CD8-positive, alpha-beta memory T cell (primary cell): ENCODE measurements at regions not wholly inside any gene's neighbourhood (a gene's known extent, or its start where the extent isn't known, plus 50 kb on each side); places are given as distances from the start of the nearest gene placed in this dataset.

Experiments
- CTCF ChIA-PET: fragments of 350-600 bp; sonication (Branson Sonifier 250); formaldehyde crosslinking; loops from one replicate; lab custom pipeline; 2021; ENCODE audit warnings: antibody characterized with exemption; lab: Charles Lee
- POLR2A ChIA-PET: fragments of 350-600 bp; sonication (Branson Sonifier 250); formaldehyde crosslinking; loops from one replicate; lab custom pipeline; 2021; ENCODE audit warnings: antibody characterized with exemption; lab: Charles Lee
- DNase-seq, 5 donors: peaks; one replicate each; pipeline versions ENCODE4 v3.0.0 to v3.0.0-alpha.2; 2020 to 2022; ENCODE audit warnings: mixed read lengths in 1 of 5
- H3K27ac ChIP-seq: one replicate; pipeline ENCODE4 v1.7.0; 2013; ENCODE audit warnings: low read depth, mild to moderate bottlenecking, low read length, moderate library complexity
- H3K27me3 ChIP-seq: 2 replicates; pipeline ENCODE4 v1.7.0; 2013; ENCODE audit warnings: low read length, mild to moderate bottlenecking; ENCODE audit not compliant: insufficient read depth, poor library complexity, severe bottlenecking
- H3K36me3 ChIP-seq: 2 replicates; pipeline ENCODE4 v1.7.0; 2013; ENCODE audit warnings: mild to moderate bottlenecking, low read length, moderate library complexity; ENCODE audit not compliant: insufficient read depth
- H3K4me1 ChIP-seq: 2 replicates; pipeline ENCODE4 v1.7.0; 2013; ENCODE audit warnings: mild to moderate bottlenecking, low read length, moderate library complexity; ENCODE audit not compliant: insufficient read depth
- H3K4me3 ChIP-seq: 2 replicates; pipeline ENCODE4 v1.7.0; 2013; ENCODE audit warnings: mild to moderate bottlenecking, low read length
- H3K9me3 ChIP-seq: 2 replicates; pipeline ENCODE4 v1.7.0; 2013; ENCODE audit warnings: mild to moderate bottlenecking, low read length
- H3K27ac Mint-ChIP-seq, 8 donors: one replicate each; pipeline ENCODE4 v1.8.0; 2020 to 2021; ENCODE audit warnings: mixed read lengths in 8 of 8, mild to moderate bottlenecking in 6 of 8, inconsistent platforms in 3 of 8, moderate library complexity in 3 of 8
- H3K27me3 Mint-ChIP-seq, 2 donors: one replicate each; pipeline ENCODE4 v1.8.0; 2020 to 2021; ENCODE audit warnings: mixed read lengths in 2 of 2, mild to moderate bottlenecking in 1 of 2, moderate library complexity in 1 of 2
- H3K36me3 Mint-ChIP-seq, 3 donors: one replicate each; pipeline ENCODE4 v1.8.0; 2020 to 2021; ENCODE audit warnings: mixed read lengths in 3 of 3, inconsistent platforms in 1 of 3, mild to moderate bottlenecking in 1 of 3
- H3K4me1 Mint-ChIP-seq, 3 donors: one replicate each; pipeline ENCODE4 v1.8.0; 2020 to 2021; ENCODE audit warnings: mixed read lengths in 3 of 3, inconsistent platforms in 1 of 3, mild to moderate bottlenecking in 1 of 3
- H3K4me3 Mint-ChIP-seq, 7 donors: one replicate each; pipeline ENCODE4 v1.8.0; 2020 to 2021; ENCODE audit warnings: mixed read lengths in 7 of 7, mild to moderate bottlenecking in 6 of 7, moderate library complexity in 4 of 7, inconsistent platforms in 2 of 7
- H3K9me3 Mint-ChIP-seq, 5 donors: one replicate each; pipeline ENCODE4 v1.8.0; 2020 to 2022; ENCODE audit warnings: mixed read lengths in 5 of 5, mild to moderate bottlenecking in 3 of 5, moderate library complexity in 2 of 5, inconsistent platforms in 1 of 5

- H3K4me1 Mint-ChIP-seq: no peaks in the 10 kb centered on the region
- no peaks in the 10 kb centered on the region for H3K36me3 ChIP-seq
- no peaks in the 10 kb centered on the region for H3K27me3 Mint-ChIP-seq
- no peaks in the 10 kb centered on the region for H3K9me3 ChIP-seq
- H3K27ac Mint-ChIP-seq: no peak overlapping the region
- H3K27me3 ChIP-seq: no peaks in the 10 kb centered on the region
- H3K4me3 ChIP-seq: no peak overlapping the region
- H3K27ac ChIP-seq: no peak overlapping the region
- DNase-seq: no peak
- H3K36me3 Mint-ChIP-seq: no peaks in the 10 kb centered on the region
- CTCF ChIA-PET: no interaction called here
- H3K4me1 ChIP-seq: no peaks in the 10 kb centered on the region
- POLR2A ChIA-PET: no interaction called here
- peaks cover 0 to 13% (median 3%) of the 10 kb centered on the region in 5 donors for H3K9me3 Mint-ChIP-seq
- H3K4me3 Mint-ChIP-seq: no peak overlapping the region
Observed at GRCh38 chr4:135605076-135605475, 1403.5 kb upstream of the PABPC4L start.

- Histone ChIP-seq H3K9me3 (no peaks in the 10 kb centered on the region), H3K36me3 (no peaks in the 10 kb centered on the region), H3K4me1 (no peaks in the 10 kb centered on the region), H3K27me3 (no peaks in the 10 kb centered on the region), H3K27ac (no peak overlapping the region), H3K4me3 (no peak overlapping the region)
- ChIA-PET CTCF (no interaction called here), POLR2A (no interaction called here)
- H3K36me3 Mint-ChIP-seq: no peaks in the 10 kb centered on the region
- H3K27ac Mint-ChIP-seq: no peak overlapping the region
- H3K27me3 Mint-ChIP-seq: no peaks in the 10 kb centered on the region
- peaks cover 2 to 18% (median 8%) of the 10 kb centered on the region in 5 donors for H3K9me3 Mint-ChIP-seq
- H3K4me3 Mint-ChIP-seq: no peak overlapping the region
- no peaks in the 10 kb centered on the region for H3K4me1 Mint-ChIP-seq
- DNase-seq: no peak
Observed at GRCh38 chr4:135604531-135604930, 1402.9 kb upstream of the PABPC4L start.

- DNase-seq: no peak
- Histone ChIP-seq H3K9me3 (peaks cover 5% of the 10 kb centered on the region), H3K4me1 (no peaks in the 10 kb centered on the region), H3K36me3 (no peaks in the 10 kb centered on the region), H3K4me3 (no peak overlapping the region), H3K27me3 (no peaks in the 10 kb centered on the region), H3K27ac (no peak overlapping the region)
- no peaks in the 10 kb centered on the region for H3K36me3 Mint-ChIP-seq
- H3K9me3 Mint-ChIP-seq: peaks cover 9 to 39% (median 13%) of the 10 kb centered on the region in 5 donors
- ChIA-PET CTCF (no interaction called here), POLR2A (no interaction called here)
- no peak overlapping the region for H3K27ac Mint-ChIP-seq
- no peaks in the 10 kb centered on the region for H3K4me1 Mint-ChIP-seq
- H3K27me3 Mint-ChIP-seq: no peaks in the 10 kb centered on the region
- H3K4me3 Mint-ChIP-seq: no peak overlapping the region
Observed at GRCh38 chr4:135601351-135601750, 1399.8 kb upstream of the PABPC4L start.

- H3K27ac ChIP-seq: no peak overlapping the region
- H3K4me3 ChIP-seq: no peak overlapping the region
- H3K36me3 ChIP-seq: no peaks in the 10 kb centered on the region
- Mint-ChIP-seq H3K36me3 (no peaks in the 10 kb centered on the region), H3K9me3 (peaks cover 10 to 39% (median 14%) of the 10 kb centered on the region in 5 donors), H3K4me3 (no peak overlapping the region), H3K27ac (no peak overlapping the region), H3K4me1 (no peaks in the 10 kb centered on the region), H3K27me3 (no peaks in the 10 kb centered on the region)
- POLR2A ChIA-PET: no interaction called here
- DNase-seq: no peak
- H3K27me3 ChIP-seq: no peaks in the 10 kb centered on the region
- no peaks in the 10 kb centered on the region for H3K4me1 ChIP-seq
- CTCF ChIA-PET: no interaction called here
- H3K9me3 ChIP-seq: peaks cover 5% of the 10 kb centered on the region
Observed at GRCh38 chr4:135598151-135598550, 1396.6 kb upstream of the PABPC4L start.

- no peaks in the 10 kb centered on the region for H3K4me1 ChIP-seq
- CTCF ChIA-PET: no interaction called here
- H3K4me3 Mint-ChIP-seq: no peak overlapping the region
Observed at GRCh38 chr4:135594521-135594920, 1392.9 kb upstream of the PABPC4L start.

GRCh38 chr4:135575041-135575440 lies 1373.5 kb upstream of the PABPC4L start:
- no peak overlapping the region for H3K27ac ChIP-seq
- CTCF ChIA-PET: no interaction called here
- H3K9me3 Mint-ChIP-seq: peaks cover 8 to 34% (median 11%) of the 10 kb centered on the region in 5 donors

More at GRCh38 chr4:135594521-135594920, 1392.9 kb upstream of the PABPC4L start:
- no peak overlapping the region for H3K27ac ChIP-seq
- POLR2A ChIA-PET: no interaction called here
- Mint-ChIP-seq H3K9me3 (peaks cover 10 to 44% (median 16%) of the 10 kb centered on the region in 5 donors), H3K36me3 (no peaks in the 10 kb centered on the region), H3K4me1 (no peaks in the 10 kb centered on the region), H3K27ac (no peak overlapping the region), H3K27me3 (no peaks in the 10 kb centered on the region)
- H3K9me3 ChIP-seq: peaks cover 5% of the 10 kb centered on the region
- DNase-seq: no peak
- no peaks in the 10 kb centered on the region for H3K27me3 ChIP-seq
- H3K4me3 ChIP-seq: no peak overlapping the region
- H3K36me3 ChIP-seq: no peaks in the 10 kb centered on the region

GRCh38 chr4:135573251-135573650 lies 1371.7 kb upstream of the PABPC4L start:
- Histone ChIP-seq H3K36me3 (no peaks in the 10 kb centered on the region), H3K4me3 (no peak overlapping the region), H3K9me3 (no peaks in the 10 kb centered on the region), H3K27me3 (no peaks in the 10 kb centered on the region), H3K4me1 (no peaks in the 10 kb centered on the region), H3K27ac (no peak overlapping the region)
- CTCF ChIA-PET: no interaction called here
- no peak for DNase-seq
- no peak overlapping the region for H3K27ac Mint-ChIP-seq
- POLR2A ChIA-PET: no interaction called here
- no peaks in the 10 kb centered on the region for H3K27me3 Mint-ChIP-seq
- H3K9me3 Mint-ChIP-seq: peaks cover 3 to 22% (median 8%) of the 10 kb centered on the region in 5 donors
- H3K4me3 Mint-ChIP-seq: no peak overlapping the region
- H3K4me1 Mint-ChIP-seq: no peaks in the 10 kb centered on the region
- no peaks in the 10 kb centered on the region for H3K36me3 Mint-ChIP-seq

More at GRCh38 chr4:135575041-135575440, 1373.5 kb upstream of the PABPC4L start:
- H3K36me3 Mint-ChIP-seq: no peaks in the 10 kb centered on the region
- H3K27me3 Mint-ChIP-seq: no peaks in the 10 kb centered on the region
- Histone ChIP-seq H3K27me3 (no peaks in the 10 kb centered on the region), H3K4me1 (no peaks in the 10 kb centered on the region), H3K36me3 (no peaks in the 10 kb centered on the region), H3K4me3 (no peak overlapping the region), H3K9me3 (no peaks in the 10 kb centered on the region)
- DNase-seq: no peak
- no peak overlapping the region for H3K27ac Mint-ChIP-seq
- H3K4me1 Mint-ChIP-seq: no peaks in the 10 kb centered on the region
- POLR2A ChIA-PET: no interaction called here
- H3K4me3 Mint-ChIP-seq: no peak overlapping the region

- no peak overlapping the region for H3K4me3 Mint-ChIP-seq
- H3K27ac Mint-ChIP-seq: no peak overlapping the region
- no peaks in the 10 kb centered on the region for H3K4me1 Mint-ChIP-seq
- DNase-seq: no peak
- Histone ChIP-seq H3K36me3 (no peaks in the 10 kb centered on the region), H3K9me3 (no peaks in the 10 kb centered on the region), H3K4me3 (no peak overlapping the region), H3K27me3 (no peaks in the 10 kb centered on the region), H3K4me1 (no peaks in the 10 kb centered on the region), H3K27ac (no peak overlapping the region)
- H3K9me3 Mint-ChIP-seq: peaks cover 11 to 24% (median 12%) of the 10 kb centered on the region in 5 donors
- ChIA-PET CTCF (no interaction called here), POLR2A (no interaction called here)
- peaks cover 0 to 3% (median 0%) of the 10 kb centered on the region in 3 donors for H3K36me3 Mint-ChIP-seq
- no peaks in the 10 kb centered on the region for H3K27me3 Mint-ChIP-seq
Observed at GRCh38 chr4:135564090-135564489, 1362.5 kb upstream of the PABPC4L start.

- no peaks in the 10 kb centered on the region for H3K4me1 Mint-ChIP-seq
- POLR2A ChIA-PET: no interaction called here
- H3K9me3 ChIP-seq: no peaks in the 10 kb centered on the region
- DNase-seq: no peak
- peaks cover 0 to 18% (median 7%) of the 10 kb centered on the region in 5 donors for H3K9me3 Mint-ChIP-seq
- peaks cover 0 to 3% (median 0%) of the 10 kb centered on the region in 3 donors for H3K36me3 Mint-ChIP-seq
- no peak overlapping the region for H3K27ac ChIP-seq
- H3K27me3 ChIP-seq: no peaks in the 10 kb centered on the region
- H3K4me3 ChIP-seq: no peak overlapping the region
- H3K27ac Mint-ChIP-seq: no peak overlapping the region
- H3K4me3 Mint-ChIP-seq: no peak overlapping the region
- H3K36me3 ChIP-seq: no peaks in the 10 kb centered on the region
- CTCF ChIA-PET: no interaction called here
- H3K4me1 ChIP-seq: no peaks in the 10 kb centered on the region
- no peaks in the 10 kb centered on the region for H3K27me3 Mint-ChIP-seq
Observed at GRCh38 chr4:135553213-135553612, 1351.6 kb upstream of the PABPC4L start.
